ENCODE measurements at regions not wholly inside any gene's neighbourhood (a gene's known extent, or its start where the extent isn't known, plus 50 kb on each side); places are given as distances from the start of the nearest gene placed in this dataset.

DNA sequence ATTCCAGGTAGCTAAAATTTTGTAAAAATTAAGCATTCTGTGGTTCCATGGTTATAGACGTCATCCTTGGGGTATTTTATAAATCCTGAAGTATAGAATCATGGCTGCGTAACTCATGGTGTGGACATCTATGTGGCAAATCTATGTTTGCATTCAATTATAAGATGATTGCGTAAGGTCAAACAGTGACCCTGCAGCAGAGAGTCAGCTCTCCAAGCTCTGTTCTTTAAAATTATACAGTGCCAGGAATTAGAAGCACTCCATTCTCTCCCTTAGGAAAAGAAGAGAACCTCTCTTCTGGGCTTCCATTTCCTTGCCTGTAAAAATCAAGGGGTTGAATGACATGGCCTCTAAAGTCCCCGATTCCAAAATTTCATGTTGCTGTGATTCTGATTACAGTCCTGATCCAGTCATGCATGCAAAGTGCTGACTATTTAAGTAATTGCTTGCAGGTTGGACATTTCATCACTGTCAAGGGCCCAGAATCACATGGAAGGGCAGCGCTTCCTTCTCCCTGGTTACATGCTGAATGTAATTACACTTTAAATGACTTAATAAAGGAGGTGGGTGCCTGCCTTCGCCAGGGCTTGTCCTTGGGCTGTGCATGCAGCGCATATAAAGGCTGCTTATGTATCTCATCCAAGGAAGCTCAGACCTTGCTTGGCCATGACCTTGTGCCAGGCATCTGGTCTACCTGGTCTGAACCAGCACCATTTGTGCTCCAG is 550.7 kb downstream of the TYW1 start:
- no peak for DNase-seq (ENCODE audit: low read depth, low spot score)
- CTCF ChIA-PET = no interaction called here
- TF ChIP-seq, protein P1, sequence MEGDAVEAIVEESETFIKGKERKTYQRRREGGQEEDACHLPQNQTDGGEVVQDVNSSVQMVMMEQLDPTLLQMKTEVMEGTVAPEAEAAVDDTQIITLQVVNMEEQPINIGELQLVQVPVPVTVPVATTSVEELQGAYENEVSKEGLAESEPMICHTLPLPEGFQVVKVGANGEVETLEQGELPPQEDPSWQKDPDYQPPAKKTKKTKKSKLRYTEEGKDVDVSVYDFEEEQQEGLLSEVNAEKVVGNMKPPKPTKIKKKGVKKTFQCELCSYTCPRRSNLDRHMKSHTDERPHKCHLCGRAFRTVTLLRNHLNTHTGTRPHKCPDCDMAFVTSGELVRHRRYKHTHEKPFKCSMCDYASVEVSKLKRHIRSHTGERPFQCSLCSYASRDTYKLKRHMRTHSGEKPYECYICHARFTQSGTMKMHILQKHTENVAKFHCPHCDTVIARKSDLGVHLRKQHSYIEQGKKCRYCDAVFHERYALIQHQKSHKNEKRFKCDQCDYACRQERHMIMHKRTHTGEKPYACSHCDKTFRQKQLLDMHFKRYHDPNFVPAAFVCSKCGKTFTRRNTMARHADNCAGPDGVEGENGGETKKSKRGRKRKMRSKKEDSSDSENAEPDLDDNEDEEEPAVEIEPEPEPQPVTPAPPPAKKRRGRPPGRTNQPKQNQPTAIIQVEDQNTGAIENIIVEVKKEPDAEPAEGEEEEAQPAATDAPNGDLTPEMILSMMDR (IDR thresholded peaks at IDR 0.05; ENCODE audit: insufficient read depth, low read length, missing control alignments) = no peak
- POLR2A ChIA-PET = no interaction called here
- no peak overlapping the region for H3K4me3 ChIP-seq (ENCODE audit: low read depth, low read length)

DNA sequence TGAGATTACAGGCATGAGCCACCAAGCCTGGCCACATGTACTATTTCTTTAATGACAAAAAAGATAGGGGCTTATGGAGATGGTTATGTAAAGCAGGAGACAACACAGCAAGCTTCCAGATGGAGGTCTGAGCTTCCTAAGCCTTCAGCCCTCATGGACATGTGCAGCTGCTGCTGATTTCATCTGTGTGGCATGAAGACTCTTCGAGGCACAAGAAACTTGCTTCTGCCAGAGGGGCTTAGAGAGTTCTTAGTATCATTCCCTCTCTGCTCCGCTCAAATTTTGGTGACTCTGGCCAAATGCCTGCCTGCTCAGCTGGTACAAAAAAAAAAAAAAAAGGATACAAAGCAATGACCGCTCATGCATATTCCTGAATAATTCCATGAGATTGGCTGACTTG is 552.5 kb downstream of the TYW1 start:
- CTCF ChIA-PET = no interaction called here

DNA sequence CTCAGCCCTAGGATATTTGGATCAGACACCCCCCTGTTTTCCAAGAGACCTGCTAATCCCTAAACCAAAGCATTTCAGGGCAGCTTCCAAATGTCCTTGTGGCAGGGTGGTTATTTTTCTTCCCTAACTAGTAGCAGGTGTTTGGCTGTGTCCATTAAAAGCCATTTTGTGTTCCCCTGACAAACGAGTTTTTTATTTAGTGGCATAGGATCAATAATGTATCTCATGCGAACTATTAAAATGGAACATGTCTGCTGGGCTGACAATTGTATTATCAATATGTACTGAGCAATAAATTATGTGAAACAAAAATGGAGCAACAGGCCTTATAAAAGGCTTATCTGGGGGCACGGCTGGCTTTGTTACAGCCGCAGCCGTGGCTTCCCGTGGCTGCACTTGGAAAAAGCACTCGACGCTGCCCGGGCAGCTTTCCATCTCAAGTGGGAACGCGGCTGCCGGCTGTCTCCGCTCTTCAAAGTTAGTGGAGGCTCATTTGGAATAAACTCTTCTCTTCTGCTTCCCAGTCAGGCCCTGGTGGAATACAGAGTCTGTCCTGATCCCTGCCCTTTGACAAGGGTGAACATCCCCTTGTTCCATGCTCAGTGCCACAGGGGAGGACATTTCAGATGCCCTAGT is 554.3 kb downstream of the TYW1 start:
- ChIA-PET CTCF (no interaction called here), POLR2A (no interaction called here)
- H3K4me3 ChIP-seq (ENCODE audit: low read depth, low read length) = no peak overlapping the region
- no peak for DNase-seq (ENCODE audit: low read depth, low spot score)
- TF ChIP-seq, protein P1 (IDR thresholded peaks at IDR 0.05; ENCODE audit: insufficient read depth, low read length, missing control alignments) = no peak

More for the DNA sequence above, 552.5 kb downstream of the TYW1 start:
- no peak overlapping the region for H3K4me3 ChIP-seq (ENCODE audit: low read depth, low read length)
- POLR2A ChIA-PET = no interaction called here
- no peak for DNase-seq (ENCODE audit: low read depth, low spot score)
- TF ChIP-seq, protein P1 (IDR thresholded peaks at IDR 0.05; ENCODE audit: insufficient read depth, low read length, missing control alignments) = no peak

DNA sequence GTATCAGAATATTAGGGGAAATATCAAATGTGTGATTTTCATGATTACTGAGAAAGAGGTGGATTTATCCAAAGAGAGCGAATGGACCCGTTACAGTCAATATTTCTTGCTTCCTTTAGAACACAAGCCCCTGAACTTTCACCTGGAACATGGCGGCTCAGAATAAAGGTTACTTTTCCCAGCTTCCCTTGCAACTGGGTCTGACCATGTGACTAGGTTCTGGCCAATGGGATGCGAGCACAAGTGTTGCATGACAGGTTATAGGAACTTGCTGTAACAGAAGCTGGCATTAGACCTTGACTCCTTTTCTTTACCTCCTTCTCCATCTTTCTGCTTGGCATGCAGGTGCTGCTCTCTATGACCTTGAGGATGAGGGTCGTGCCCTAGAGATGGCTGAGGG is 556.1 kb downstream of the TYW1 start:
- POLR2A ChIA-PET = no interaction called here
- H3K4me3 ChIP-seq (ENCODE audit: low read depth, low read length) = no peak overlapping the region
- TF ChIP-seq, protein P1 (IDR thresholded peaks at IDR 0.05; ENCODE audit: insufficient read depth, low read length, missing control alignments) = no peak
- DNase-seq (ENCODE audit: low read depth, low spot score) = no peak
- CTCF ChIA-PET = no interaction called here

DNA sequence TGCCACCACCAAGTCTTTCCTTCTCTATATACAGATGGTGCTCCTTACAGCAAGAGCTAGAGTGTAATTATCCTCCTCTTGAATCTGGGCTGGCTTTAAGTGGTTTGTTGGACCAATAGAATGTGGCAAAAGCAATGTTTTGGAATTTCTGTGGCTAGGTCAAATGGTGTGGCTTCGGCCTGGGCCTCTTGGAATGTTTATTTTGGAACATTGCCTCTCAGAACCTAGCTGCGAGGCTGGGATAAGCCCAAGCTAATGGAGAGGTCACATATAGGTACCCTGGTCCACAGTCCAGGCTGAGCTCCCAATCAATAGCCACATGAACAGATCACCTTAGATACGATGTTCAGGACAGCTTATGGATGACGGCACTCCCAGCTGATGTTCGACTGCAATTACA is 556.7 kb downstream of the TYW1 start:
- TF ChIP-seq, protein P1 (IDR thresholded peaks at IDR 0.05; ENCODE audit: insufficient read depth, low read length, missing control alignments) = no peak
- no peak overlapping the region for H3K4me3 ChIP-seq (ENCODE audit: low read depth, low read length)
- CTCF ChIA-PET = no interaction called here
- POLR2A ChIA-PET = no interaction called here
- DNase-seq (ENCODE audit: low read depth, low spot score) = no peak

DNA sequence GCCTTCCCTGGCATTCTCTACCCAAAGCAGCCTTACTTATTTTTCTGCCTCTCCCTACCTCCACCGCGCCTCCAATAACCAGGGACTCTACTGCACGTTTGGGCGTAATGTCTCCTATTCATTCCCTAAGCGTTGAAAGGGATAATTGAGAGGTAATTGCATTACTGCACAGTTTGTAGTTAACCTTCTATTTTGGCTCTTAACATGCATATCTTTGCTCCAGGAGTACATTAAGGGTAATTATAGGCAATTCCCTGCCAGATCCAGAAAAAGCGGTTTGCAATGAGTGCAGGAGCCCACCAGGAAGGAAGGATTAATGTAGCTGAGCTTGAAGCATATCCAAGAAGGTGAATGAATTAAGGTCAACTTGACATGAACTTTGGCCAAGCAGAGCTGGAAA is 558.4 kb downstream of the TYW1 start:
- CTCF ChIA-PET = no interaction called here
- TF ChIP-seq, protein P1 (IDR thresholded peaks at IDR 0.05; ENCODE audit: insufficient read depth, low read length, missing control alignments) = no peak
- POLR2A ChIA-PET = no interaction called here
- no peak for DNase-seq (ENCODE audit: low read depth, low spot score)
- no peak overlapping the region for H3K4me3 ChIP-seq (ENCODE audit: low read depth, low read length)
